Calu3 (cell line): ENCODE measurements at regions not wholly inside any gene's neighbourhood (a gene's known extent, or its start where the extent isn't known, plus 50 kb on each side); places are given as distances from the start of the nearest gene placed in this dataset.
"Not testable (repeated sequence)": the region's sequence is repeated elsewhere in the genome, so short reads cannot be mapped to it uniquely, and the experiment has no call there.

Source experiments
- BruUV-seq: library from RNA; stranded (reverse); fragments of 400-500 nt; replicated peaks from 2 replicates; lab custom pipeline; 2021; lab: Mats Ljungman, UMichigan
- CTCF ChIA-PET: fragments of 300-600 bp; sonication (Branson Sonifier 250); formaldehyde crosslinking; loops from one replicate; lab custom pipeline; 2022; ENCODE audit warnings: antibody characterized with exemption; lab: Charles Lee
- DNase-seq: peaks from one replicate; pipeline ENCODE4 v3.0.0; 2022
- H3K27ac Mint-ChIP-seq: one replicate; pipeline ENCODE4 v1.8.0; 2022; ENCODE audit warnings: mixed read lengths; ENCODE audit not compliant: unreplicated experiment
- H3K27me3 Mint-ChIP-seq: one replicate; pipeline ENCODE4 v1.8.0; 2022; ENCODE audit warnings: mixed read lengths; ENCODE audit not compliant: unreplicated experiment
- H3K36me3 Mint-ChIP-seq: one replicate; pipeline ENCODE4 v1.8.0; 2022; ENCODE audit warnings: mild to moderate bottlenecking, moderate library complexity, mixed read lengths; ENCODE audit not compliant: insufficient read depth, unreplicated experiment
- H3K4me1 Mint-ChIP-seq: one replicate; pipeline ENCODE4 v1.8.0; 2022; ENCODE audit warnings: mild to moderate bottlenecking, low read depth, mixed read lengths; ENCODE audit not compliant: unreplicated experiment
- H3K4me3 Mint-ChIP-seq: one replicate; pipeline ENCODE4 v1.8.0; 2022; ENCODE audit warnings: mild to moderate bottlenecking, low read depth, moderate library complexity, mixed read lengths; ENCODE audit not compliant: unreplicated experiment
- H3K9me3 Mint-ChIP-seq: one replicate; pipeline ENCODE4 v1.8.0; 2022; ENCODE audit warnings: low read depth, mixed read lengths; ENCODE audit not compliant: unreplicated experiment
- CTCF ChIP-seq: fragments of 200-600 bp; IDR thresholded peaks from one replicate; pipeline ENCODE4 v1.8.0; 2022; ENCODE audit warnings: antibody characterized with exemption; ENCODE audit not compliant: unreplicated experiment
- intact Hi-C: fragments of 100-400 bp; cut with micrococcal nuclease; formaldehyde crosslinking; loops from one replicate; pipeline ENCODE4 v1.10.0; 2022; ENCODE audit not compliant: unreplicated experiment

DNA sequence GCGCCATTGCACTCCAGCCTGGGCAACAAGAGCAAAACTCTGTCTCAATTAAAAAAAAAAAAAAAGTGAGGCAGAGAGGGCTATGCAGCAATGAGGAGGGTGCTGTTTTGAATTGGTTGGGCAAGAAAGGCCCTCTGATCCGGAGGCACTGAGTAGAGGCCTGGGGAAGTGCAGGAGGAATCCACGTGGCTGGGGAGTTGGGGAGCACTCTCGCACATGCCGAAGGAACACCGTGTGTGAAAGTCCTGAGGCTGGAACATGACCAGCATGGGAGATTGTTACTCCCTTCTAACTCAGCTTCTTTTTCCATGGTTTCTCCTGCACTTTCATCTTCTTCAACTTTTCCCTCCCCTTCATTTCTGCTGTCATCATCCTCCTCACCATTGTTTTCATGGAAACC, 347.9 kb upstream of the HS6ST1 start:
- no peak for TF ChIP-seq CTCF
- Mint-ChIP-seq H3K36me3 (no peaks in the 10 kb centered on the region), H3K4me3 (no peak overlapping the region), H3K4me1 (no peaks in the 10 kb centered on the region), H3K9me3 (no peaks in the 10 kb centered on the region), H3K27ac (no peak overlapping the region), H3K27me3 (peaks cover 56% of the 10 kb centered on the region)
- DNase-seq = no peak
- intact Hi-C loops = no loop called here
- CTCF ChIA-PET = interaction anchor here (0.6 kb wide), 1 partner anchor 43 kb away, joined by 3 read pairs; no protein-coding TSS in a partner anchor
- BruUV-seq = no TSS peak

- no peak overlapping the region for H3K4me3 Mint-ChIP-seq
- H3K27ac Mint-ChIP-seq = no peak overlapping the region
- H3K36me3 Mint-ChIP-seq = no peaks in the 10 kb centered on the region
- CTCF ChIA-PET = no interaction called here
- TF ChIP-seq CTCF = no peak
- no peaks in the 10 kb centered on the region for H3K9me3 Mint-ChIP-seq
- DNase-seq = no peak
- intact Hi-C loops = no loop called here
- no peaks in the 10 kb centered on the region for H3K4me1 Mint-ChIP-seq
- peaks cover 48% of the 10 kb centered on the region for H3K27me3 Mint-ChIP-seq
- no TSS peak for BruUV-seq
Measured at GRCh38 chr2:128667391-128667790, 348.7 kb upstream of the HS6ST1 start.

- CTCF ChIA-PET = interaction anchor here (0.6 kb wide), 1 partner anchor 18 kb away, joined by 7 read pairs; no protein-coding TSS in a partner anchor
- no peaks in the 10 kb centered on the region for H3K36me3 Mint-ChIP-seq
- no peaks in the 10 kb centered on the region for H3K4me1 Mint-ChIP-seq
- H3K9me3 Mint-ChIP-seq = no peaks in the 10 kb centered on the region
- no peak overlapping the region for H3K27ac Mint-ChIP-seq
- BruUV-seq = no TSS peak
- TF ChIP-seq CTCF = no peak
- DNase-seq = no peak
- intact Hi-C loops = no loop called here
- no peak overlapping the region for H3K4me3 Mint-ChIP-seq
- H3K27me3 Mint-ChIP-seq = peaks cover 38% of the 10 kb centered on the region
Measured at GRCh38 chr2:128668946-128669345, 350.3 kb upstream of the HS6ST1 start.

DNA sequence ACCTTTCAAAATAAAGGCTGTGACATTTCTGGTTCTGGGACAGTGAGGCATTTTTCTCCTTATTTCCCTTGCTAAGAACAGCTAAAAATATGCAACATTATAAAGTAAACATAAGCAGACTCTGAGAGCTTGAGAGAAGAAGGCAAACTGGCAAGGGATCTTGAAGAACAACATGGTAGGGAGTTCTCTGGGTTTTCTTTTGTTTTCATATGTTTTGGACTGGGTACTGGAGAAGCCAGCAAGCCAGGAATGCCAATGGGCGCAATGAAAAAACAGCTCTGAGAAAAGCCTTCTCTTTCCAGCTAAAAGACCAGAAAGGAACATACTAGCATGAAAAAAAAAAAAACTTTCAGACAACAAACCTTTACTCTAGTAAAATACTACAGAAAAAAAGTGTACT, 351.4 kb upstream of the HS6ST1 start:
- no peaks in the 10 kb centered on the region for H3K9me3 Mint-ChIP-seq
- intact Hi-C loops = no loop called here
- CTCF ChIA-PET = no interaction called here
- H3K36me3 Mint-ChIP-seq = no peaks in the 10 kb centered on the region
- DNase-seq = no peak
- H3K4me3 Mint-ChIP-seq = no peak overlapping the region
- no peak for TF ChIP-seq CTCF
- no TSS peak for BruUV-seq
- no peaks in the 10 kb centered on the region for H3K4me1 Mint-ChIP-seq
- H3K27me3 Mint-ChIP-seq = peaks cover 31% of the 10 kb centered on the region
- H3K27ac Mint-ChIP-seq = no peak overlapping the region

DNA sequence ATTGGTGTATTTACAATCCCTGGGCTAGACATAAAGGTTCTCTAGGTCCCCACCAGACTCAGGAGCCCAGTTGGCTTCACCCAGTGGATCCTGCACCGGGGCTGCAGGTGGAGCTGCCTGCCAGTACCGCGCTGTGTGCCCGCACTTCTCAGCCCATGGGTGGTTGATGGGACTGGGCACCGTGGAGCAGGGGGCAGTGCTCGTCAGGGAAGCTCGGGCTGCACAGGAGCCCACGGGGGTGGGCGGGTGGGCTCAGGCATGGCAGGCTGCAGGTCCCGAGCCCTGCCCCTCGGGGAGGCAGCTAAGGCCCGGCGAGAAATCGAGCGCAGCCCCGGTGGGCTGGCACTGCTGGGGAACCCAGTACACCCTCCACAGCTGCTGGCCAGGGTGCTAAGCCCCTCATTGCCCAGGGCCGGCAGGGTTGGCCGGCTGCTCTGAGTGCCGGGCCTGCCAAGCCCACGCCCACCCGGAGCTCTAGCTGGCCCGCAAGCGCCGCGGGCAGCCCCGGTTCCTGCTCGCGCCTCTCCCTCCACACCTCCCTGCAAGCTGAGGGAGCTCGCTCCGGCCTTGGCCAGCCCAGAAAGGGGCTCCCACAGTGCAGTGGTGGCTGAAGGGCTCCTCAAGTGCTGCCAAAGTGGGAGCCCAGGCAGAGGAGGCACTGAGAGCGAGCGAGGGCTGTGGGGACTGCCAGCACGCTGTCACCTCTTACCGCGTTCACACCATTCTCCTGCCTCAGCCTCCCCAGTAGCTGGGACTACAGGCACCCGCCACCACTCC, 353.5 kb upstream of the HS6ST1 start:
- BruUV-seq, H3K4me1 Mint-ChIP-seq, DNase-seq, H3K4me3 Mint-ChIP-seq, H3K27ac Mint-ChIP-seq, H3K36me3 Mint-ChIP-seq, intact Hi-C loops, H3K9me3 Mint-ChIP-seq, CTCF ChIA-PET: not testable (repeated sequence)
- peaks cover 10% of the 10 kb centered on the region for H3K27me3 Mint-ChIP-seq

- peaks cover 26% of the 10 kb centered on the region for H3K27me3 Mint-ChIP-seq
- CTCF ChIA-PET, H3K36me3 Mint-ChIP-seq, H3K27ac Mint-ChIP-seq, H3K4me3 Mint-ChIP-seq, BruUV-seq, H3K4me1 Mint-ChIP-seq, intact Hi-C loops, H3K9me3 Mint-ChIP-seq, DNase-seq: not testable (repeated sequence)
Measured at GRCh38 chr2:128679680-128680079, 361.0 kb upstream of the HS6ST1 start.
